CD14-positive monocyte (primary cell): ENCODE measurements at regions not wholly inside any gene's neighbourhood (a gene's known extent, or its start where the extent isn't known, plus 50 kb on each side); places are given as distances from the start of the nearest gene placed in this dataset.

ENCODE experiments used
- DNase-seq, 3 donors: peaks; one replicate each; pipeline ENCODE4 v3.0.0-alpha.2; 2011 to 2022
- H2AFZ ChIP-seq: 2 replicates; pipeline ENCODE4 v1.6.0; 2012; ENCODE audit warnings: mild to moderate bottlenecking, low read depth, low read length, inconsistent platforms; ENCODE audit not compliant: insufficient read depth, poor library complexity, severe bottlenecking
- H3K27ac ChIP-seq, 2 donors: 1 replicate in 1 of 2; 2 replicates in 1 of 2; pipeline ENCODE4 v1.5.1; 2012 to 2013; ENCODE audit warnings: low read length in 2 of 2, control low read depth in 1 of 2, inconsistent platforms in 1 of 2, low read depth in 1 of 2, mild to moderate bottlenecking in 1 of 2
- H3K27me3 ChIP-seq, 2 donors: one replicate each; pipeline versions ENCODE4 v1.6.0 to v1.6.1; 2011 to 2013; ENCODE audit warnings: low read length in 2 of 2; ENCODE audit not compliant: control insufficient read depth in 2 of 2, insufficient read depth in 2 of 2
- H3K36me3 ChIP-seq, 2 donors: replicated peaks in 1 of 2; 1 replicate in 1 of 2; 2 replicates in 1 of 2; pipeline versions ENCODE4 v1.5.1 to v1.6.1; 2012 to 2013; ENCODE audit warnings: low read length in 2 of 2, control low read depth in 1 of 2, inconsistent platforms in 1 of 2, mild to moderate bottlenecking in 1 of 2; ENCODE audit not compliant: insufficient read depth in 2 of 2, control insufficient read depth in 1 of 2
- H3K4me1 ChIP-seq, 2 donors: 1 replicate in 1 of 2; 2 replicates in 1 of 2; pipeline versions ENCODE4 v1.5.1 to v1.6.1; 2012 to 2013; ENCODE audit warnings: low read length in 2 of 2, control low read depth in 1 of 2, inconsistent platforms in 1 of 2, mild to moderate bottlenecking in 1 of 2, moderate library complexity in 1 of 2; ENCODE audit not compliant: insufficient read depth in 2 of 2, control insufficient read depth in 1 of 2
- H3K4me2 ChIP-seq: replicated peaks from 2 replicates; pipeline ENCODE3; 2012; ENCODE audit warnings: low read length, moderate library complexity, mild to moderate bottlenecking; ENCODE audit not compliant: poor library complexity, severe bottlenecking; ENCODE audit errors: extremely low read depth
- H3K4me3 ChIP-seq, 3 experiments: fragments of 200-600 bp in 1 of 3; sonication (generic) in 1 of 3; replicated peaks in 1 of 3; 1 replicate in 2 of 3; 2 replicates in 1 of 3; pipeline ENCODE4 v1.5.1; 2011 to 2013; ENCODE audit warnings: low read length in 3 of 3, mild to moderate bottlenecking in 3 of 3, control low read depth in 2 of 3, low read depth in 2 of 3, inconsistent platforms in 1 of 3, moderate library complexity in 1 of 3
- H3K79me2 ChIP-seq: 2 replicates; pipeline ENCODE4 v1.6.0; 2012; ENCODE audit warnings: mild to moderate bottlenecking, control low read depth, inconsistent platforms, low read length, moderate library complexity; ENCODE audit not compliant: insufficient read depth
- H3K9ac ChIP-seq: 2 replicates; pipeline ENCODE4 v1.6.0; 2017; ENCODE audit warnings: low read length, mild to moderate bottlenecking; ENCODE audit not compliant: insufficient read depth, poor library complexity, severe bottlenecking
- H3K9me3 ChIP-seq, 2 donors: replicated peaks in 1 of 2; 1 replicate in 1 of 2; 2 replicates in 1 of 2; pipeline versions ENCODE4 v1.5.1 to v1.6.1; 2012 to 2013; ENCODE audit warnings: low read length in 2 of 2, control low read depth in 1 of 2; ENCODE audit not compliant: control insufficient read depth in 1 of 2, insufficient read depth in 1 of 2
- H4K20me1 ChIP-seq: 2 replicates; pipeline ENCODE4 v1.6.0; 2012; ENCODE audit warnings: mild to moderate bottlenecking, low read length, control low read depth, moderate library complexity; ENCODE audit not compliant: insufficient read depth
- H3K27ac Mint-ChIP-seq, 7 donors: one replicate each; pipeline ENCODE4 v1.8.0; 2020; ENCODE audit warnings: mild to moderate bottlenecking in 7 of 7, mixed read lengths in 7 of 7, moderate library complexity in 6 of 7, inconsistent platforms in 2 of 7
- H3K27me3 Mint-ChIP-seq, 3 donors: one replicate each; pipeline ENCODE4 v1.8.0; 2021 to 2022; ENCODE audit warnings: low read depth in 3 of 3, mild to moderate bottlenecking in 3 of 3, mixed read lengths in 3 of 3, moderate library complexity in 3 of 3, inconsistent platforms in 1 of 3
- H3K36me3 Mint-ChIP-seq, 2 donors: one replicate each; pipeline ENCODE4 v1.8.0; 2020; ENCODE audit warnings: mixed read lengths in 2 of 2, inconsistent platforms in 1 of 2, mild to moderate bottlenecking in 1 of 2
- H3K4me1 Mint-ChIP-seq: one replicate; pipeline ENCODE4 v1.8.0; 2020; ENCODE audit warnings: mild to moderate bottlenecking, mixed read lengths
- H3K4me3 Mint-ChIP-seq, 2 donors: one replicate each; pipeline ENCODE4 v1.8.0; 2020; ENCODE audit warnings: mild to moderate bottlenecking in 2 of 2, mixed read lengths in 2 of 2, moderate library complexity in 1 of 2
- H3K9me3 Mint-ChIP-seq, 7 donors: one replicate each; pipeline ENCODE4 v1.8.0; 2020 to 2022; ENCODE audit warnings: mixed read lengths in 7 of 7, mild to moderate bottlenecking in 6 of 7, moderate library complexity in 6 of 7, inconsistent platforms in 2 of 7
- WGBS: methylation state at CpG from one replicate; pipeline ENCODE4 v1.1.5; 2013; ENCODE audit warnings: missing lambda C conversion rate; ENCODE audit not compliant: insufficient coverage; 5-methylcytosine and 5-hydroxymethylcytosine counted together
- intact Hi-C, 2 donors: fragments of 100-400 bp; cut with micrococcal nuclease; formaldehyde crosslinking; loops; one replicate each; pipeline versions ENCODE4 v1.15.0 to v1.15.1; 2023
- TF ChIP-seq, protein P1 (sequence below): fragments of 200-600 bp; IDR thresholded peaks from one replicate; pipeline ENCODE4 v1.8.0; 2022; ENCODE audit warnings: antibody characterized with exemption, mild to moderate bottlenecking

DNA sequence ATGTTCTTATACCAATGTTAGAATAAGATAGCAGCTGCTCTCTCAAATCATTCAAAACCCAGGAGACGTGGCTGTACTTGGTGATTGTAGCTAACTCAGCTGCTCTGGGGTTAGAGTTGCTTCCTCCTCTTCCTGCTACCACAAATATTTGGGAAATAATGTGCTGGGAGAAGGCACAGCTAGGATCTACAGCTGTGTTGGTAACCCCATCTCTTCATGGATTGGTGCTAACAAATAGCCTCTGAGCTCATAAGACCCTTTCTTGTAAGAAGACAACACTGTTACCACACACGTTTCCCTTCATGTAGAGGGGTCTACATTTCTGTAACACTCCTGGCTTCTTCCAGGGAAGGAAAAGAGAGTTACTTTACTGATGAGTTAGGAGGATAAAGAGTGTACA is 911.0 kb upstream of the CITED2 start:
- peaks cover 0 to 4% of the 10 kb centered on the region in 2 donors for H3K9me3 ChIP-seq
- TF ChIP-seq, protein P1, sequence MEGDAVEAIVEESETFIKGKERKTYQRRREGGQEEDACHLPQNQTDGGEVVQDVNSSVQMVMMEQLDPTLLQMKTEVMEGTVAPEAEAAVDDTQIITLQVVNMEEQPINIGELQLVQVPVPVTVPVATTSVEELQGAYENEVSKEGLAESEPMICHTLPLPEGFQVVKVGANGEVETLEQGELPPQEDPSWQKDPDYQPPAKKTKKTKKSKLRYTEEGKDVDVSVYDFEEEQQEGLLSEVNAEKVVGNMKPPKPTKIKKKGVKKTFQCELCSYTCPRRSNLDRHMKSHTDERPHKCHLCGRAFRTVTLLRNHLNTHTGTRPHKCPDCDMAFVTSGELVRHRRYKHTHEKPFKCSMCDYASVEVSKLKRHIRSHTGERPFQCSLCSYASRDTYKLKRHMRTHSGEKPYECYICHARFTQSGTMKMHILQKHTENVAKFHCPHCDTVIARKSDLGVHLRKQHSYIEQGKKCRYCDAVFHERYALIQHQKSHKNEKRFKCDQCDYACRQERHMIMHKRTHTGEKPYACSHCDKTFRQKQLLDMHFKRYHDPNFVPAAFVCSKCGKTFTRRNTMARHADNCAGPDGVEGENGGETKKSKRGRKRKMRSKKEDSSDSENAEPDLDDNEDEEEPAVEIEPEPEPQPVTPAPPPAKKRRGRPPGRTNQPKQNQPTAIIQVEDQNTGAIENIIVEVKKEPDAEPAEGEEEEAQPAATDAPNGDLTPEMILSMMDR, result no peak
- no peak overlapping the region for H3K27ac Mint-ChIP-seq
- WGBS, result no CpG with 5 or more reads among the region's 2 CpGs
- intact Hi-C loops, result loop anchor here in 1 of 2 donors (10.0 kb wide), 1 partner anchor 1181 kb away; no protein-coding TSS in a partner anchor
- no peak overlapping the region for H3K4me2 ChIP-seq
- H3K9me3 Mint-ChIP-seq, result peaks cover 0 to 4% (median 1%) of the 10 kb centered on the region in 7 donors
- H3K79me2 ChIP-seq, result no peaks in the 10 kb centered on the region
- no peaks in the 10 kb centered on the region for H3K27me3 Mint-ChIP-seq
- no peaks in the 10 kb centered on the region for H3K36me3 ChIP-seq
- H3K27me3 ChIP-seq, result no peaks in the 10 kb centered on the region
- no peaks in the 10 kb centered on the region for H3K4me1 ChIP-seq
- H3K27ac ChIP-seq, result no peak overlapping the region
- no peak overlapping the region for H3K4me3 Mint-ChIP-seq
- no peak overlapping the region for H3K4me3 ChIP-seq
- H2AFZ ChIP-seq, result no peak overlapping the region
- no peaks in the 10 kb centered on the region for H3K4me1 Mint-ChIP-seq
- H4K20me1 ChIP-seq, result no peaks in the 10 kb centered on the region
- H3K9ac ChIP-seq, result no peak overlapping the region
- no peak for DNase-seq
- H3K36me3 Mint-ChIP-seq, result no peaks in the 10 kb centered on the region

DNA sequence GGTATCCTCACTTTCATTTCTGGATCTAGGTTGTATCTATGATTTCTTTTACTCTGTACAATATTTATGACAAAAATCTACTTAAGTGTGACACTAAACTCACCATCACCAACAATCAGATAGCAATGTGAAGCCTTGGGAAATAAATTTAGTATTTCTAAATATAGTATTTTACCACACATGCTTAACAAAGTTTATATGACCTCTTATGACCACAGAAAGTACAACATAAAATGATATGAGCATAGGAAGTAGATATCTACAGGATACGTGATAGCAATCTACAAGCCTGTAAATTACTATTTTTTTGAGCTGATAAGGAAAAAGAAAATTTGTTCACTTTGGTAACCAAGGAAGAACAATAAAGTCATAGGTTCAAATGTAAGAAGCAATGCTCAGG is 910.4 kb upstream of the CITED2 start:
- no peak overlapping the region for H3K4me3 Mint-ChIP-seq
- H3K9ac ChIP-seq, result no peak overlapping the region
- H3K9me3 ChIP-seq, result no peaks in the 10 kb centered on the region
- H3K79me2 ChIP-seq, result no peaks in the 10 kb centered on the region
- no peaks in the 10 kb centered on the region for H3K36me3 Mint-ChIP-seq
- no peak overlapping the region for H3K27ac ChIP-seq
- H3K9me3 Mint-ChIP-seq, result peaks cover 0 to 4% (median 0%) of the 10 kb centered on the region in 7 donors
- no peak for DNase-seq
- no peak overlapping the region for H3K4me3 ChIP-seq
- no peaks in the 10 kb centered on the region for H3K36me3 ChIP-seq
- intact Hi-C loops, result loop anchor here in 1 of 2 donors (10.0 kb wide), 1 partner anchor 1180 kb away; no protein-coding TSS in a partner anchor
- H3K4me1 Mint-ChIP-seq, result no peaks in the 10 kb centered on the region
- no peak overlapping the region for H2AFZ ChIP-seq
- no CpG with 5 or more reads among the region's 1 CpG for WGBS
- no peaks in the 10 kb centered on the region for H3K27me3 Mint-ChIP-seq
- H3K27me3 ChIP-seq, result no peaks in the 10 kb centered on the region
- no peaks in the 10 kb centered on the region for H3K4me1 ChIP-seq
- H3K4me2 ChIP-seq, result no peak overlapping the region
- TF ChIP-seq, protein P1, result no peak
- H3K27ac Mint-ChIP-seq, result no peak overlapping the region
- H4K20me1 ChIP-seq, result no peaks in the 10 kb centered on the region
